ENCODE measurements at regions not wholly inside any gene's neighbourhood (a gene's known extent, or its start where the extent isn't known, plus 50 kb on each side); places are given as distances from the start of the nearest gene placed in this dataset.
"Not testable (repeated sequence)": the region's sequence is repeated elsewhere in the genome, so short reads cannot be mapped to it uniquely, and the experiment has no call there.

- not testable (repeated sequence) for DNase-seq (ENCODE audit: low read depth)
These were observed 599.3 kb upstream of the B3GAT1 start for GRCh38 chr11:135011313-135011712.

- DNase-seq (ENCODE audit: low read depth): no peak
These were observed 597.1 kb upstream of the B3GAT1 start for GRCh38 chr11:135009125-135009524.

GRCh38 chr11:135008412-135008811 is 596.4 kb upstream of the B3GAT1 start:
- no peak for DNase-seq (ENCODE audit: low read depth)

GRCh38 chr11:135008001-135008405 is 596.0 kb upstream of the B3GAT1 start:
- no peak for DNase-seq (ENCODE audit: low read depth)

- no peak for DNase-seq (ENCODE audit: low read depth)
These were observed 594.8 kb upstream of the B3GAT1 start for GRCh38 chr11:135006800-135007199.

GRCh38 chr11:135004495-135004894 is 592.5 kb upstream of the B3GAT1 start:
- DNase-seq (ENCODE audit: low read depth): no peak

- no peak for DNase-seq (ENCODE audit: low read depth)
These were observed 590.2 kb upstream of the B3GAT1 start for GRCh38 chr11:135002236-135002635.

- DNase-seq (ENCODE audit: low read depth): no peak
These were observed 589.5 kb upstream of the B3GAT1 start for GRCh38 chr11:135001581-135001980.

- DNase-seq (ENCODE audit: low read depth): not testable (repeated sequence)
These were observed 589.0 kb upstream of the B3GAT1 start for GRCh38 chr11:135001065-135001464.

- DNase-seq (ENCODE audit: low read depth): no peak
These were observed 587.5 kb upstream of the B3GAT1 start for GRCh38 chr11:134999590-134999989.

GRCh38 chr11:134997652-134998320 is 585.7 kb upstream of the B3GAT1 start:
- DNase-seq (ENCODE audit: low read depth): no peak

GRCh38 chr11:134995741-134996140 is 583.7 kb upstream of the B3GAT1 start:
- DNase-seq (ENCODE audit: low read depth): no peak

- DNase-seq (ENCODE audit: low read depth): no peak
These were observed 582.4 kb upstream of the B3GAT1 start for GRCh38 chr11:134994431-134994830.

- no peak for DNase-seq (ENCODE audit: low read depth)
These were observed 581.7 kb upstream of the B3GAT1 start for GRCh38 chr11:134993691-134994243.

- DNase-seq (ENCODE audit: low read depth): no peak
These were observed 580.9 kb upstream of the B3GAT1 start for GRCh38 chr11:134992981-134993380.

GRCh38 chr11:134988495-134988894 is 576.5 kb upstream of the B3GAT1 start:
- DNase-seq (ENCODE audit: low read depth): no peak

- DNase-seq (ENCODE audit: low read depth): no peak
These were observed 575.8 kb upstream of the B3GAT1 start for GRCh38 chr11:134987822-134988221.

- DNase-seq (ENCODE audit: low read depth): no peak
These were observed 575.3 kb upstream of the B3GAT1 start for GRCh38 chr11:134987223-134987768.

GRCh38 chr11:134984421-134984820 is 572.4 kb upstream of the B3GAT1 start:
- DNase-seq (ENCODE audit: low read depth): no peak

GRCh38 chr11:134982432-134982831 is 570.4 kb upstream of the B3GAT1 start:
- DNase-seq (ENCODE audit: low read depth): not testable (repeated sequence)

GRCh38 chr11:134981835-134982234 is 569.8 kb upstream of the B3GAT1 start:
- DNase-seq (ENCODE audit: low read depth): no peak

- DNase-seq (ENCODE audit: low read depth): no peak
These were observed 569.0 kb upstream of the B3GAT1 start for GRCh38 chr11:134980819-134981710.

GRCh38 chr11:134979089-134979457 is 567.0 kb upstream of the B3GAT1 start:
- DNase-seq (ENCODE audit: low read depth): not testable (repeated sequence)

All from stimulated activated CD4-positive, alpha-beta T cell treated with anti-CD3 and anti-CD28 coated beads, Interleukin-2, amount 100 ng/mL, for 4 hours (primary cell).